Neutrophil (primary cell): ENCODE measurements at regions not wholly inside any gene's neighbourhood (a gene's known extent, or its start where the extent isn't known, plus 50 kb on each side); places are given as distances from the start of the nearest gene placed in this dataset.

Experiments used
- H3K27ac ChIP-seq: fragments of 200-600 bp; sonication (generic); 2 replicates; pipeline ENCODE4 v1.5.1; 2016; ENCODE audit warnings: mild to moderate bottlenecking, moderate library complexity
- H3K27me3 ChIP-seq: fragments of 200-600 bp; sonication (generic); 2 replicates; pipeline ENCODE4 v1.6.0; 2016; ENCODE audit warnings: mild to moderate bottlenecking
- H3K36me3 ChIP-seq: fragments of 200-600 bp; sonication (generic); 2 replicates; pipeline ENCODE4 v1.5.1; 2017
- H3K4me1 ChIP-seq, 2 experiments: fragments of 200-600 bp in 1 of 2; sonication (generic) in 1 of 2; 1 replicate in 1 of 2; 2 replicates in 1 of 2; pipeline versions ENCODE4 v1.5.1 to v1.6.1; 2013 to 2016; ENCODE audit warnings: low read depth in 1 of 2, low read length in 1 of 2, mild to moderate bottlenecking in 1 of 2, moderate library complexity in 1 of 2; ENCODE audit not compliant: control insufficient read depth in 1 of 2, insufficient read depth in 1 of 2
- H3K4me3 ChIP-seq, 2 experiments: fragments of 200-600 bp in 1 of 2; sonication (generic) in 1 of 2; 1 replicate in 1 of 2; 2 replicates in 1 of 2; pipeline ENCODE4 v1.5.1; 2013 to 2016; ENCODE audit warnings: low read depth in 1 of 2, low read length in 1 of 2, mild to moderate bottlenecking in 1 of 2, moderate library complexity in 1 of 2
- H3K9me3 ChIP-seq: fragments of 200-600 bp; sonication (generic); 2 replicates; pipeline ENCODE4 v1.5.1; 2016
- CTCF ChIP-seq: fragments of 200-600 bp; sonication (generic); IDR thresholded peaks from 2 replicates; pipeline ENCODE4 v1.5.1; 2016; ENCODE audit warnings: antibody characterized with exemption

- Histone ChIP-seq H3K36me3 (no peaks in the 10 kb centered on the region), H3K27me3 (peaks cover 23% of the 10 kb centered on the region), H3K9me3 (no peaks in the 10 kb centered on the region), H3K4me1 (peaks cover 2 to 3% of the 10 kb centered on the region in 2 experiments), H3K4me3 (no peak overlapping the region), H3K27ac (no peak overlapping the region)
- no peak for TF ChIP-seq CTCF
These were observed 79.8 kb upstream of the IQSEC1 start for GRCh38 chr3:13152826-13153710.

- Histone ChIP-seq H3K27ac (no peak overlapping the region), H3K9me3 (no peaks in the 10 kb centered on the region), H3K4me1 (peaks cover 2 to 3% of the 10 kb centered on the region in 2 experiments), H3K27me3 (peaks cover 22% of the 10 kb centered on the region), H3K36me3 (no peaks in the 10 kb centered on the region), H3K4me3 (no peak overlapping the region)
- TF ChIP-seq CTCF = no peak
These were observed 77.4 kb upstream of the IQSEC1 start for GRCh38 chr3:13150624-13151023.

GRCh38 chr3:13149330-13150108 lies 76.3 kb upstream of the IQSEC1 start:
- no peak for TF ChIP-seq CTCF
- Histone ChIP-seq H3K4me1 (peaks cover 2 to 3% of the 10 kb centered on the region in 2 experiments), H3K36me3 (no peaks in the 10 kb centered on the region), H3K4me3 (no peak overlapping the region), H3K9me3 (no peaks in the 10 kb centered on the region), H3K27ac (no peak overlapping the region), H3K27me3 (peaks cover 18% of the 10 kb centered on the region)

GRCh38 chr3:13148561-13149329 lies 75.5 kb upstream of the IQSEC1 start:
- no peak overlapping the region for H3K4me3 ChIP-seq
- no peaks in the 10 kb centered on the region for H3K9me3 ChIP-seq
- no peak overlapping the region for H3K27ac ChIP-seq
- TF ChIP-seq CTCF = no peak
- no peaks in the 10 kb centered on the region for H3K36me3 ChIP-seq
- peaks cover 2 to 3% of the 10 kb centered on the region in 2 experiments for H3K4me1 ChIP-seq
- peaks cover 15% of the 10 kb centered on the region for H3K27me3 ChIP-seq

- Histone ChIP-seq H3K4me1 (peaks cover 2 to 3% of the 10 kb centered on the region in 2 experiments), H3K27ac (no peak overlapping the region), H3K9me3 (no peaks in the 10 kb centered on the region), H3K27me3 (peaks cover 10% of the 10 kb centered on the region), H3K36me3 (no peaks in the 10 kb centered on the region), H3K4me3 (no peak overlapping the region)
- TF ChIP-seq CTCF = no peak
These were observed 74.9 kb upstream of the IQSEC1 start for GRCh38 chr3:13148126-13148525.
